Ishikawa (cell line): ENCODE measurements at regions not wholly inside any gene's neighbourhood (a gene's known extent, or its start where the extent isn't known, plus 50 kb on each side); places are given as distances from the start of the nearest gene placed in this dataset.
A peak's percentile ranks its signal among the peaks of the same experiment; 100 is the strongest.

ENCODE experiments used
- CEBPB ChIP-seq: IDR thresholded peaks from 2 replicates; pipeline ENCODE4 v1.6.1; 2012
- CREB1 ChIP-seq: IDR thresholded peaks from 2 replicates; pipeline ENCODE4 v1.6.1; 2012; ENCODE audit warnings: low read depth
- EGR1 ChIP-seq: IDR thresholded peaks from 2 replicates; pipeline ENCODE4 v1.6.1; 2012
- EP300 ChIP-seq: IDR thresholded peaks from 2 replicates; pipeline ENCODE4 v1.6.1; 2012; ENCODE audit warnings: borderline replicate concordance
- FOXM1 ChIP-seq: IDR thresholded peaks from 2 replicates; pipeline ENCODE4 v1.6.1; 2012; ENCODE audit warnings: low read depth, borderline replicate concordance
- MAX ChIP-seq: IDR thresholded peaks from 2 replicates; pipeline ENCODE4 v1.6.1; 2012
- NFIC ChIP-seq: IDR thresholded peaks from 2 replicates; pipeline ENCODE4 v1.6.1; 2012
- RAD21 ChIP-seq: IDR thresholded peaks from 2 replicates; pipeline ENCODE4 v1.6.1; 2012; ENCODE audit warnings: low read depth
- REST ChIP-seq: IDR thresholded peaks from 2 replicates; pipeline ENCODE4 v1.6.1; 2012; ENCODE audit warnings: low read depth, mild to moderate bottlenecking
- TAF1 ChIP-seq: IDR thresholded peaks from 2 replicates; pipeline ENCODE4 v1.6.1; 2012; ENCODE audit warnings: low read depth, mild to moderate bottlenecking
- TCF12 ChIP-seq: IDR thresholded peaks from 2 replicates; pipeline ENCODE4 v1.6.1; 2012; ENCODE audit warnings: low read depth
- TEAD4 ChIP-seq: IDR thresholded peaks from 2 replicates; pipeline ENCODE4 v1.6.1; 2012
- USF1 ChIP-seq: IDR thresholded peaks from 2 replicates; pipeline ENCODE4 v1.6.1; 2012
- YY1 ChIP-seq: IDR thresholded peaks from 2 replicates; pipeline ENCODE4 v1.6.1; 2012; ENCODE audit warnings: low read depth
- ZBTB7A ChIP-seq: IDR thresholded peaks from 2 replicates; pipeline ENCODE4 v1.6.1; 2012; ENCODE audit warnings: low read depth

DNA sequence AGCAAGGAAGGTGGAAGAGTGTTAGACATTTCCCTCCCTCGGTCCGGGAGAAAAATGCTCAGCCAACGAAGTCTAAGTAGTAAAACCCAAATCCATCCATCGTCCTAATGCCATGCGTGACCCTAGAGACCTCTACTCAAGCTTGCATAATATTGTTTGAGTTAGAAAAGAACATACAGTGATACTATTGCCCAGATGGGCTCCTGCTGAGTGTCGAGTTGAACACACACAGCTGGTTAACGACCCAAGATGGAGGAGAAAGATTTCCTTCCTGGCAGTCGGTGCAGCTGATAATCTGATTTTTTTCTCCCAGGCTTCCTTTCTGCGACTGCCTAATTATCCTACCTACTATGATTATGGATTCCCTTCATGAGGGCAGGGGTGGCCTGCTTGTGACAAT, 164.4 kb upstream of the KCNG1 start:
- TF ChIP-seq ZBTB7A (no peak), NFIC (no peak), FOXM1 (no peak), EGR1 (no peak), EP300 (no peak), MAX (no peak), TEAD4 (no peak), TCF12 (no peak), CREB1 (no peak), REST (no peak), YY1 (no peak), CEBPB (no peak), USF1 (no peak), TAF1 (no peak), RAD21 (no peak)

- TF ChIP-seq EGR1 (no peak), CEBPB (no peak), NFIC (no peak)
Measured at GRCh38 chr20:51185861-51186260, 163.0 kb upstream of the KCNG1 start.

DNA sequence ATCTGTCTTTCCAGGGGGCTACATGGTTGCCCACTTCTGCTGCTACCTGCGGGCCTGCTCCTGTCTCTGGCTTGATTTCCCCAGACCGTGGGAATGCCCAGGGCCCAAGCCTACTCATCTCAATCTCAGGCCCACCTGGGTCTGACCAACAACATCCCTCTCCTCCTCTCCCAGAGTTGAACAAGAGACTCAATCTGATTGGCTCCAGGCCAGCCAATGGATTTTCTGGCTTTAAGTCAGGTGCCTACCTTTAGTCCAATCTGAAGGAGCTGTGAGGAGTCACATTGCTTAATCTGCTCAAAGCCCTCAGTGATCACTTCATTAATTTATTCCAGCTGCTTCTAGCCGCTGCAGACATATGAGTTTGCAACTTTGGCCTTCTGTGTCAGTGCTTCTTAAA, 162.4 kb upstream of the KCNG1 start:
- no peak for TF ChIP-seq TEAD4
- TF ChIP-seq RAD21 = no peak
- no peak for TF ChIP-seq CEBPB
- no peak for TF ChIP-seq TCF12
- TF ChIP-seq EGR1 = no peak
- no peak for TF ChIP-seq FOXM1
- no peak for TF ChIP-seq YY1
- peak; percentile 25; the same call in 1 of the 2 replicates for TF ChIP-seq USF1
- no peak for TF ChIP-seq ZBTB7A

DNA sequence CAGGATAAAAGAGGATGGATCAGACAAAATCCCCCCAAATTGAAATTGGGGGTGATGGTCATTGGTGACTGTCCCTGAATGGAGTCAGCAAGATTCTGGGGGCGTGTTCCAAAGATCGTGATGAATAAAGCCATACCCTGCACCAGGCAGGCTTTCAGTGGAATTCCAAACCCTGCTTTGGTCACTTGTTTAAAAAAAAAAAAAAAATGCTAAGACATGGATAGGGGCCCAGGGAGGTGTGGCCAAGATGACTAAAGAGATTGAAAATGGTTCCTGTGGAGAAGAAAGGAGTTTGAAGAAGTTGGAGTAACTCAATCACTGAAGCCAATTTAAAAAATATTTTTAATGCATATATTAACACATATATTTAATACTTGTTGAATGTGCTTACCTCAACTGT, 161.4 kb upstream of the KCNG1 start:
- TF ChIP-seq CEBPB (no peak), TAF1 (no peak), ZBTB7A (no peak), TEAD4 (no peak), RAD21 (no peak), EGR1 (no peak), MAX (no peak), FOXM1 (no peak)

DNA sequence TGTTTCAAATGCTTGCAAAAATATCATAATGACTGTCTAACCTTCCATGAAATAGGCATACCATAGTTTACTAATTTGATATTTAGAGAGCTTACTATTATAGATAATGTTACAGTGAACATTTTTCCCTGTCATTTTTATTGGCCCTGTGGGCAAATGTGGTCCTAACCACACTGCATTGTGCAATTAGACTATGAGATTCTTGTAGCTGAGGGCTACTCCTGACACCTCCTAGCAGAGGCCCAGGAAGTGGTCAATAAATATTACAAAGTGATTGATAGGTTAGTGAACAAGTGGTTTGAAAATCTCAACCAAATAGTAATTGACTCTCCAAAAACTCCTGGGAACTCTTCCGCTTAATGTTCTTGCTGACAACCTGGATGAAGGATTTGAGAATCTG, 160.5 kb upstream of the KCNG1 start:
- no peak for TF ChIP-seq USF1

DNA sequence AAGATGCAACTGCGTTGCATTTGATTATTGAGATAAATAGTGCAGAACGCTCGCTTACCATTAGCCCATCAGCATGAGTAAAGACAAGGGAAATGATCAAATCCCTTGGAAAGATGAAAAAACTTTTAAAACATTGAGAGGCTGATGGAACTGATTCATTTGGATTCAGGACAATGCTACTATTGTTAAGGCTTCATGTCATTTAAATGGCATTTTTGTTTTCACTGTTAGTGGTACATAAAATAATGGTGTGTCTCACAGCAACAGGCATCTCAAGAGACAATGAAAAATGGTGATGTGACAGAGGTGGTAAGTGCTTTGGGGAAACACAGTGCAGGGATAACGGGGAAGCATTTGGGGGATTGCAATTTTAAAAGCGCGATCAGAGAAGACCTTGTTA, 159.7 kb upstream of the KCNG1 start:
- TF ChIP-seq TCF12 (no peak), NFIC (no peak), CREB1 (no peak), MAX (no peak), USF1 (no peak), EGR1 (no peak), REST (no peak), EP300 (no peak), TEAD4 (no peak), TAF1 (no peak)
